AG04450 (cell line): ENCODE measurements at regions not wholly inside any gene's neighbourhood (a gene's known extent, or its start where the extent isn't known, plus 50 kb on each side); places are given as distances from the start of the nearest gene placed in this dataset.

Source experiments
- CTCF ChIA-PET: fragments of 300-600, 350-600 bp; formaldehyde crosslinking; extraction: SDS; loops from one replicate; lab custom pipeline; 2022; ENCODE audit warnings: antibody characterized with exemption, inconsistent platforms; lab: Charles Lee
- POLR2A ChIA-PET: fragments of 350-600 bp; formaldehyde crosslinking; extraction: SDS; loops from one replicate; lab custom pipeline; 2021; ENCODE audit warnings: antibody characterized with exemption, inconsistent platforms; lab: Yijun Ruan, JAX
- DNase-seq: peaks from one replicate; pipeline ENCODE4 v3.0.0-alpha.2; 2011; ENCODE audit warnings: low read depth, low spot score
- H3K27ac ChIP-seq: one replicate; pipeline ENCODE4 v1.5.1; 2012; ENCODE audit warnings: low read depth, low read length, control low read depth
- H3K27me3 ChIP-seq: one replicate; pipeline ENCODE4 v1.6.0; 2012; ENCODE audit warnings: low read length; ENCODE audit not compliant: control insufficient read depth, insufficient read depth
- H3K4me3 ChIP-seq: 2 replicates; pipeline ENCODE4 v1.5.1; 2011; ENCODE audit warnings: mild to moderate bottlenecking, low read depth, low read length, control low read depth
- H3K9me3 ChIP-seq: 2 replicates; pipeline ENCODE4 v1.5.1; 2012; ENCODE audit warnings: low read length; ENCODE audit not compliant: control insufficient read depth, insufficient read depth
- TF ChIP-seq, protein P1 (sequence below): IDR thresholded peaks from 2 replicates; pipeline ENCODE4 v1.5.1; 2011; ENCODE audit warnings: low read depth, low read length, control low read depth, inconsistent platforms

DNA sequence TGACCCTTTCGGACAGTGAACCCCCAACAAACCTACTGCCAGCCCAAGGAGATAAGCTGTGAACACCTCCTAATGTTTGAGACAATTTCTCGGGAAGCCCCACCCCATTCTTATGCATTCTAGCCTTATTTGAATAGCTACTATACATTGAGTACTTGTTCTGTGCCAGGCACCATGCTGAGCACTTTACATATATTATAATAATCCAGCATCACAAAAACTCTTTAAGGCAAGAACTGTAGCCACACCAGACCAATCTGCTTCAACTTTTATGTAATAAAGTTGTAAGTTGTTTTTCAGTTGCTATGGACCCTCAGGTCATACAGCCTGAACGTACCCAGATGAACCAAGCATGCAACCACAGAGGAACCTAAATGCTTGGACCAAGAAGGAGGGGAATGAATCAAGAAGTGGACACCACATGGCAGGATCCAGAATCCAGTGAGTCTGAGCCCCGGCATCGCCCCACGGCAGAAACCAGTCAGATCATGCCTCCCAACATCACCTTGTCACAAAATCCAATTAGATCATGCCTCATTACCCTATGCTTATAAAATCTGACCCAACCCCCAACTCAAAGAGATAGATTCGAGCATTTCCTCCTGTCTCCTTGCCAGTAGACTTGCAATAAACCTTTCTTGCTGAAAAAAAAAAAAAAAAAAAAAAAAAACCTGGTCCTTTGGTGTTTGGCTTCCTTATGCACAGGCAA lies 225.0 kb downstream of the QDPR start:
- POLR2A ChIA-PET = no interaction called here
- H3K9me3 ChIP-seq = no peaks in the 10 kb centered on the region
- H3K4me3 ChIP-seq = no peak overlapping the region
- no peak for DNase-seq
- no peak overlapping the region for H3K27ac ChIP-seq
- TF ChIP-seq, protein P1, sequence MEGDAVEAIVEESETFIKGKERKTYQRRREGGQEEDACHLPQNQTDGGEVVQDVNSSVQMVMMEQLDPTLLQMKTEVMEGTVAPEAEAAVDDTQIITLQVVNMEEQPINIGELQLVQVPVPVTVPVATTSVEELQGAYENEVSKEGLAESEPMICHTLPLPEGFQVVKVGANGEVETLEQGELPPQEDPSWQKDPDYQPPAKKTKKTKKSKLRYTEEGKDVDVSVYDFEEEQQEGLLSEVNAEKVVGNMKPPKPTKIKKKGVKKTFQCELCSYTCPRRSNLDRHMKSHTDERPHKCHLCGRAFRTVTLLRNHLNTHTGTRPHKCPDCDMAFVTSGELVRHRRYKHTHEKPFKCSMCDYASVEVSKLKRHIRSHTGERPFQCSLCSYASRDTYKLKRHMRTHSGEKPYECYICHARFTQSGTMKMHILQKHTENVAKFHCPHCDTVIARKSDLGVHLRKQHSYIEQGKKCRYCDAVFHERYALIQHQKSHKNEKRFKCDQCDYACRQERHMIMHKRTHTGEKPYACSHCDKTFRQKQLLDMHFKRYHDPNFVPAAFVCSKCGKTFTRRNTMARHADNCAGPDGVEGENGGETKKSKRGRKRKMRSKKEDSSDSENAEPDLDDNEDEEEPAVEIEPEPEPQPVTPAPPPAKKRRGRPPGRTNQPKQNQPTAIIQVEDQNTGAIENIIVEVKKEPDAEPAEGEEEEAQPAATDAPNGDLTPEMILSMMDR = no peak
- H3K27me3 ChIP-seq = no peaks in the 10 kb centered on the region
- CTCF ChIA-PET = no interaction called here

DNA sequence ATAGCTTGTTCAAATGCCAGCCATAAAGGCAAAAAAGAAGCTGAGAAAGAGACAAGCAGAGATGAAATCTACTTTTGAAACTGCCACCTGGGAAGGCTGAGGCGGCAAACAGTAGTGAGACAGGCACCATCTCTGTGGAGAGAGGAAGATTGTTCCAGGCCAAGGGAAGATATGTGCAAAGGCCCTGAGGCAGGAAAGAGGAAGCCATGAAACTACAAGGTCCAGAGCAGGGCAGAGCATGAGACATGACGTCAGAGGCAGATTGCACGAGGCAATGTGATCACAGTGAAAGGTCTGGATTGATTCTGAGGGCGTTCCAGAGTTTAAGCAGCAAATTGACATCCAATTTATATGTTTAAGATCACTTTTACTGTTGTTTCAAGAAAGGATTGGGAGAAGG lies 226.1 kb downstream of the QDPR start:
- DNase-seq = no peak
- H3K27ac ChIP-seq = no peak overlapping the region
- no peak overlapping the region for H3K4me3 ChIP-seq
- ChIA-PET CTCF (interaction anchor here (0.8 kb wide), 1 partner anchor 39 kb away, joined by 7 read pairs; no protein-coding TSS in a partner anchor), POLR2A (no interaction called here)
- H3K27me3 ChIP-seq = no peaks in the 10 kb centered on the region
- no peaks in the 10 kb centered on the region for H3K9me3 ChIP-seq
- TF ChIP-seq, protein P1 = no peak

DNA sequence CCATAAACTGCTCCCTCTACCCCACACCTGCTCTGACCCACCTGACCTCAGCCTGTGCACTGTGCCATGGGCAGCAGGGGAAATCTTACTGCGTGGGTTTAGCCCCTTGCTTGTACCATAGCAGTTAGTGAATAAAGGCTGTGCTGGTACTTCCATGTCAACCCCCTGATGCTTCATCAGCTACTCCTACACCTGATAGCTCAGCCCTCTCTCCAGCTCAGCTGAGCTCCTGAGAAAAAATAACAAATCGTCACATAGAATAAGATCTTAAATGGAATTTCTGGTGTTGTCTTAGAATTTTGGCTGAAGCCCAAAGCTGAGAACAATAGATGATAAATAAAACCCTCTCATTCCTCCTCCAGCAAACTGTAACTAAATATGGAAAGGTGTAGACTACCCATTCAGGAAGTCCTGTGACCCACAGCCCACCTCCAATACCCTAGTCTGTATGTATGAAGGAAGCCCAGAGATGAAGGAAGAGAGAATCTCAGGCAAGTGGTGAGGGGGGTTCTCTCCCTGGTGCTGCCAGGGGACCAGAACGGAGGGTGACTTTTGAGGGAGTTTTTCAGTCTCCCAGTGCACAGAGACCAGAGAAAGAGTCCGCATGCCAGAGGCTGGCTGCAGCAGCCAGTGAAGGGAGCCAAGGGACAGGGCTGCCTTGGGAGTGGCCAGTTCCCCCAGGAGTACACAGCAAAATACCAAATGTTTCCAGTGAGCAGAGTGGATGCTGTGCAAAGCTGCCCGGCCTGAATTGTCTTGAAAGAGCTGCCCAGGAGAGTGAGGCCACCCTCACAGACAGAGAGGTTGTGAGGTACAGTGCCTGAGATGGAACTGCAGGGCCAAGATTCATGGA lies 227.3 kb downstream of the QDPR start:
- ChIA-PET CTCF (no interaction called here), POLR2A (no interaction called here)
- Histone ChIP-seq H3K27ac (no peak overlapping the region), H3K27me3 (no peaks in the 10 kb centered on the region), H3K9me3 (no peaks in the 10 kb centered on the region), H3K4me3 (no peak overlapping the region)
- no peak for DNase-seq
- TF ChIP-seq, protein P1 = no peak

DNA sequence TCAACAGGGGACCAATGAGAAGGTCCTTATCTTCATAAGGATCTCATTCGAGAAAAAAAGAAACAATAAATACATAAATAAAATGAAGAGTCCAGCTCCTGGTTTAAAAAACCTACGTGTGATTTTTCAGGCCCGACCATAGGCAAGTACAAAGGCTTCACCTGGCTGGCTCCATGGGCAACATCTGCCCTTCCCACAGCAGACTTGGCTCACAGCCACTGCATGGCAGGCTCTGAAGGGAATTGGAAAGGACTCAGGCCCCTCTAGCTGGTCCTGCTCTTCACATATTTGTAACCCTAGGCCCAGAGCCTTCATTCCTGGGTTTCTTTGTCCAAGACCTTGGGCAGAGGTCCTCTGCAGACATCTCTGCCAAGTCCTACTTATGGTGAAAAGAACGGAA lies 228.1 kb downstream of the QDPR start:
- no peak for DNase-seq
- H3K27ac ChIP-seq = no peak overlapping the region
- H3K9me3 ChIP-seq = no peaks in the 10 kb centered on the region
- no peaks in the 10 kb centered on the region for H3K27me3 ChIP-seq
- POLR2A ChIA-PET = no interaction called here
- CTCF ChIA-PET = no interaction called here
- no peak overlapping the region for H3K4me3 ChIP-seq
- TF ChIP-seq, protein P1 = no peak

DNA sequence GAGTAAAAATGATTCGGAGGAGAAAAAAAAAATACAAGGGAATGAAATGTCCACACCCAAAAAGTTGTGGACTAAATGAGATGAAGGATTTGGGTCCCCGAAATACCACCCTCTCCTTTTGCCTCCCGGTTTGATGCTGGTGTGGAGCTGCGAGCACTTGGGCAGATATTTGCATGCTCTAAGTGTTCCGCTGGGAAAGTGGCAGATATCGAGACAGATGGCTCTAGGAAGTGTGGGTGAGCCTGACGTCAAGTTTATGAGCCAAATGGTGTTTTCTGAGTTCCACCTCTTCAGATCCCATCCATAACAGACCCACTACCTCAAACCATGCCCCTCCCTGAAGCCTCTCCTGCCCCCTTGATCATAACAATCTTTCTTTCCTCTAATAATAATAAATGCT lies 228.6 kb downstream of the QDPR start:
- ChIA-PET POLR2A (no interaction called here), CTCF (no interaction called here)
- no peak for DNase-seq
- no peak overlapping the region for H3K27ac ChIP-seq
- TF ChIP-seq, protein P1 = no peak
- no peaks in the 10 kb centered on the region for H3K27me3 ChIP-seq
- no peak overlapping the region for H3K4me3 ChIP-seq
- H3K9me3 ChIP-seq = no peaks in the 10 kb centered on the region
